ENCODE measurements at regions not wholly inside any gene's neighbourhood (a gene's known extent, or its start where the extent isn't known, plus 50 kb on each side); places are given as distances from the start of the nearest gene placed in this dataset.

DNA sequence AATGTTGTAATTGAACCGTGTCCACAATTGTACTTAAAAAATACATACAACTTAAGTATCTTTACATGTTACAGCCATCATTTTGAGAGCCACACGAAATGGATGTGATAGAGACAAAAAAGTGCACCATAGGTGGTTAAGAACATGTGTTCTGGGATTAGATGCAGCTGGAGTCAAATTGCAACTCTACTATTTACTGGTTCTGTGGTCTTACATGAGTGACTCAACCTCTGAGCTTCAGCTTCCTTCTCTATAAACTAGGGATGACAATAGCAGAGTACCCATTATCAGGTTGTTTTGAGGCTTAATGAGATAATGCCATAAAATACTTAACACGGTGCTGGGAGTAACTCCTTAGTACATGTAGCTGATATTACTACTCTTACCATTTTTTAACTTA is 130.4 kb downstream of the IDS start:
- TF ChIP-seq, protein P1, sequence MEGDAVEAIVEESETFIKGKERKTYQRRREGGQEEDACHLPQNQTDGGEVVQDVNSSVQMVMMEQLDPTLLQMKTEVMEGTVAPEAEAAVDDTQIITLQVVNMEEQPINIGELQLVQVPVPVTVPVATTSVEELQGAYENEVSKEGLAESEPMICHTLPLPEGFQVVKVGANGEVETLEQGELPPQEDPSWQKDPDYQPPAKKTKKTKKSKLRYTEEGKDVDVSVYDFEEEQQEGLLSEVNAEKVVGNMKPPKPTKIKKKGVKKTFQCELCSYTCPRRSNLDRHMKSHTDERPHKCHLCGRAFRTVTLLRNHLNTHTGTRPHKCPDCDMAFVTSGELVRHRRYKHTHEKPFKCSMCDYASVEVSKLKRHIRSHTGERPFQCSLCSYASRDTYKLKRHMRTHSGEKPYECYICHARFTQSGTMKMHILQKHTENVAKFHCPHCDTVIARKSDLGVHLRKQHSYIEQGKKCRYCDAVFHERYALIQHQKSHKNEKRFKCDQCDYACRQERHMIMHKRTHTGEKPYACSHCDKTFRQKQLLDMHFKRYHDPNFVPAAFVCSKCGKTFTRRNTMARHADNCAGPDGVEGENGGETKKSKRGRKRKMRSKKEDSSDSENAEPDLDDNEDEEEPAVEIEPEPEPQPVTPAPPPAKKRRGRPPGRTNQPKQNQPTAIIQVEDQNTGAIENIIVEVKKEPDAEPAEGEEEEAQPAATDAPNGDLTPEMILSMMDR (IDR thresholded peaks at IDR 0.05): no peak
- no peak for TF ChIP-seq POLR2A (IDR thresholded peaks at IDR 0.05)
